Activated naive CD8-positive, alpha-beta T cell (primary cell): ENCODE measurements at regions not wholly inside any gene's neighbourhood (a gene's known extent, or its start where the extent isn't known, plus 50 kb on each side); places are given as distances from the start of the nearest gene placed in this dataset.

ENCODE experiments used
- H3K27ac Mint-ChIP-seq: one replicate; pipeline ENCODE4 v1.8.0; 2021; ENCODE audit warnings: mixed read lengths
- H3K27me3 Mint-ChIP-seq: one replicate; pipeline ENCODE4 v1.8.0; 2021; ENCODE audit warnings: mixed read lengths
- H3K36me3 Mint-ChIP-seq: one replicate; pipeline ENCODE4 v1.8.0; 2021; ENCODE audit warnings: mixed read lengths
- H3K4me1 Mint-ChIP-seq: one replicate; pipeline ENCODE4 v1.8.0; 2021; ENCODE audit warnings: low read depth, mixed read lengths
- H3K4me3 Mint-ChIP-seq: one replicate; pipeline ENCODE4 v1.8.0; 2021; ENCODE audit warnings: mild to moderate bottlenecking, mixed read lengths
- H3K9me3 Mint-ChIP-seq: one replicate; pipeline ENCODE4 v1.8.0; 2021; ENCODE audit warnings: low read depth, mixed read lengths

DNA sequence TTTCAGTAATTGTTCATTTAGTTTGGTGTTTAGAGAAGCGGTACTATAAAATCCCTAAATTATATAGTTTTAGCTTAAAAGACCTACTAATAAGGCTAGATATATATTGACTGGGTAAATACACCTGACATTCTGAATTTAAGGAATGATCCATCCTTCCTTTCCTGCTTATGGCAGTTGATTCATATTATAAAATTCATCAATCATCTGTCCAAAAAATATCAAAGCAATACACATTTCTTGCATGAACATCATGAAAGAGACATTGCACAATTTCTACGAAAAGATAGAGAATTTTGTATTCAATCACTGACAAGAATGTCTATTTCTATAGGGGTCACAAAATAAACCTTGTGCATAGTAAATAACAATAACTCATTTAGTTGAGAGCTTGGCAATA is 514.9 kb downstream of the SLITRK6 start:
- H3K27me3 Mint-ChIP-seq = no peaks in the 10 kb centered on the region
- no peaks in the 10 kb centered on the region for H3K36me3 Mint-ChIP-seq

DNA sequence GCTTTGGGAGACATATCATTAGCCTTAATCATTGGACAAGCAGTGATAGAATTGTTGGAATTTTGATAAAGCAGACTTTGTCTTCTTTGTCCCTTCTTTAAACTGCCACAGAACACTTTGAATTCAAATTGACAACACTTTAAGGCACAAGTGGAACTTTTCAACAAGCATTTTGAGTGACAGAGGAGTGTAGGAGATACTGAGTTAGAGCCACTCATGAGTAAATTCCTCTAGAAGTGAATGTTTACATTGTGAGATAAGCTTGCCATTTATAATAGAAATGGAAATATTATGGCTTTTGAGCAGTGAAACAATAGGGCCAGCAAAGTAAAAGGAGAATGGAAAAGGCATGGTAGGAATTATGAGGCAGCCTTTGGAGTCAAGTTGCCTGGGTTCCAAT is 515.8 kb downstream of the SLITRK6 start:
- H3K4me1 Mint-ChIP-seq = no peaks in the 10 kb centered on the region
- H3K9me3 Mint-ChIP-seq = peaks cover 5% of the 10 kb centered on the region
- H3K4me3 Mint-ChIP-seq = no peak overlapping the region
- no peaks in the 10 kb centered on the region for H3K27me3 Mint-ChIP-seq
- H3K36me3 Mint-ChIP-seq = no peaks in the 10 kb centered on the region
- no peak overlapping the region for H3K27ac Mint-ChIP-seq

More for the DNA sequence above, 514.9 kb downstream of the SLITRK6 start:
- Mint-ChIP-seq H3K4me1 (no peaks in the 10 kb centered on the region), H3K4me3 (no peak overlapping the region), H3K9me3 (peaks cover 5% of the 10 kb centered on the region), H3K27ac (no peak overlapping the region)

DNA sequence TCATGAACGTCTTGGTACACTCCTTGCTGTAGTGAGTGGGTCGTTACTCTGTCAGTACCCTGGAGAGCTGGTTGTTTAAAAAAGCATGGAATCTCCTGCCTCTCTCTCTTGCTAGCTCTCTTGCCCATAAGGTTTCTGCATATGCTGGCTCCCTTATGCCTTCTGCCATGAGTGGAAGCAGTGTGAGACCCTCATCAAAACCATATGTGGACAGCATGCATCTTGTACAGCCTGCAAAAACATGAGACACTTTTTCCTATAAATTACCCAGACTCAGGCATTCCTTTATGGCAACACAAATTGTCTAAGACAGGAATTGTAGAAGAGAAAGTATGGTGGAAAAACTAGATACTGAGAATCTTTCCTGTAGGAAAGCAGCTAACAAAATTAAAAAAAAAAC is 516.3 kb downstream of the SLITRK6 start:
- no peaks in the 10 kb centered on the region for H3K27me3 Mint-ChIP-seq
- H3K27ac Mint-ChIP-seq = no peak overlapping the region
- H3K4me3 Mint-ChIP-seq = no peak overlapping the region
- no peaks in the 10 kb centered on the region for H3K36me3 Mint-ChIP-seq
- H3K9me3 Mint-ChIP-seq = peaks cover 5% of the 10 kb centered on the region
- no peaks in the 10 kb centered on the region for H3K4me1 Mint-ChIP-seq

DNA sequence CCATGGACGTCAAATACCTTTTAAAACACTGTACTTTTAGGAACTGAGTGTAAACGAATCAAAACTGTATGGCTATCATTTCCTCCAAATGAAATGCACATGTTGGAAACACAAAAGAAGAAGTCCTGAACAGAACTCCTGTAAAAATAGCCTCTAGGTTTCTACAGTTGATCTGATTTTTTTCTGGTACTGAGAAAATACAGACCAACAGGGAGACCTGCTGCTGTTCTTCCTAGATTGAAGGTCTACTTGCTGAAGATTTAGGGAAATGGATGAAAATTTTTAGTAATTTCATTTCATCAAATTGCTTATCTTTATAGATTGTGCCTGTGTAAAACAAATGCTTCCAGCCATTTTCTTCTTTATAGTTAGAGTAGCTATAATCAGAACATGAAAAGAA is 520.4 kb downstream of the SLITRK6 start:
- Mint-ChIP-seq H3K36me3 (no peaks in the 10 kb centered on the region), H3K4me3 (no peak overlapping the region), H3K9me3 (no peaks in the 10 kb centered on the region), H3K4me1 (no peaks in the 10 kb centered on the region), H3K27ac (no peak overlapping the region), H3K27me3 (no peaks in the 10 kb centered on the region)

DNA sequence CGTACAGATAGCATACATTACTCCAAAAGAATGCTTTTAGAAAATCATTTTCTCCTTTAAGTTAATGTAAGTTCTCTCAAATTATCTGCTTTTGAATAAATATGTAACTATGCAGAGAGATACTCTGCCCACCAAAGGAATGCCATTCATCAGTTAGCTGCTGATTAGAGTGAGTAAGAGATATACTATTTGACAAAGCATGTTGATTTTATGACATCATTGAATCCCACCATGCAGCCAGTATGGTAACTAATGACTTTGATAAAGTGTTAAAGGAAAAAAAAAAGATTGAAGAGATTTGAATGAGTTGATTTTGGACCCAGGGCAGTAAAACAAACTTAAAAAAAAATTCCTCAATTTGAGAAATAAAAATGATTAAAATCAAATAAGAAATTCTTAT is 521.5 kb downstream of the SLITRK6 start:
- Mint-ChIP-seq H3K36me3 (no peaks in the 10 kb centered on the region), H3K27me3 (no peaks in the 10 kb centered on the region), H3K4me3 (no peak overlapping the region), H3K27ac (no peak overlapping the region), H3K4me1 (no peaks in the 10 kb centered on the region), H3K9me3 (no peaks in the 10 kb centered on the region)

DNA sequence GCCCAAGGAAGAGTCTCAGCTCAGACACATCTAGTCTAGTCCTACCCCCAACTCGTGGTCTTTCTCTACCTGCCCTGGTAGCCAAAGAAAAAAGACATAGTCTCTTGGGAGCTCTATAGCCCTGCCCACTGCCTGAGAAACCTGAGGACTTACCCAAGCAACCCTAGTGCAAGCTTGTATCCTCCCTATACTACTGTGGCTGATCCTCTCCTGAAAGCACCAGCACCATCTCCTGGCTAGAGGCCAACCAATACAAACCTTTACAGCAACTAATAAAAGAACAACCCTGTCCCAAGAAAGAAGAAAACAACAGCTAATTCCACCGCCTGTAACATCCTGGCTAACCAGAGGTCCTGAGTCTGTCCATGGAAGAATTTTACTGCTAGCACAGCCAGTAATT is 532.4 kb downstream of the SLITRK6 start:
- H3K36me3 Mint-ChIP-seq = no peaks in the 10 kb centered on the region
- H3K9me3 Mint-ChIP-seq = peaks cover 8% of the 10 kb centered on the region
- H3K27me3 Mint-ChIP-seq = no peaks in the 10 kb centered on the region
- no peak overlapping the region for H3K27ac Mint-ChIP-seq
- no peaks in the 10 kb centered on the region for H3K4me1 Mint-ChIP-seq
- H3K4me3 Mint-ChIP-seq = no peak overlapping the region

DNA sequence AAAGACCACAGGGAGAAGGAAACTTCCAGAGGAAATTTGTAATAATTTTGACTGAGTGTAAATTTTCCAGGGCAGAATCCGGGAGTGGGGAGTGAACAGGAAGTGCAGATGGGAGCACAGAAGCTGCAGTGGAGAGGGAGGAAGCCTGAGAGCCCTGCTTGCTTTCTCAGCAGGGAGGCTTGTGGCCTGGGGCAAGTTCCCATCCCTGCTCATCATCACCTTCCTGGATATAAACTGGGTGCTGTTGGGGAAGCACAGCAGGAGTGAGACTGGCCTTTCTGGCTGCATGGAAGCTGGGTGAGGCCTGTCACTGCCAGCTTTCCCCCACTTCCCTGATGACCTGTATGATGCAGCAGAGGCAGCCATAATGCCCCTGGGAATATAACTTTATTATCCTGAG is 532.9 kb downstream of the SLITRK6 start:
- no peaks in the 10 kb centered on the region for H3K36me3 Mint-ChIP-seq
- H3K4me3 Mint-ChIP-seq = no peak overlapping the region
- no peaks in the 10 kb centered on the region for H3K27me3 Mint-ChIP-seq
- H3K27ac Mint-ChIP-seq = no peak overlapping the region
- no peaks in the 10 kb centered on the region for H3K4me1 Mint-ChIP-seq
- peaks cover 8% of the 10 kb centered on the region for H3K9me3 Mint-ChIP-seq

DNA sequence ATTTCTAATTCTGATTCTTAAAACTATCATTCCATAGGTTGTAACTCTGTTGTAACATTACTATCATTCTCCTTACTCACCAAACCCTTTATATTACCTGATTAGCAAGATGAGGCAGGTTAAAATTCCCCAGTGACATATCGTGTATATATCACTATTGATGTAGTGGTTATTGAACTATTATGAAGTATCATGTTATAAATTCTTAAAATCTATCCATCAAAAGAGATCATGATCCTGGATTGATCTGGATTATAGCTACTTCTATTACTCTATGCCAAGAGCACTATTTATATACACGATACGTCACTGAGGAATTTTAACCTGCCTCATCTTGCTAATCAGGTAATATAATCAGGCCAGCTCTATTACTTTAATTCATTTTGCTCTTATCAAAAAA is 533.9 kb downstream of the SLITRK6 start:
- Mint-ChIP-seq H3K36me3 (no peaks in the 10 kb centered on the region), H3K9me3 (peaks cover 14% of the 10 kb centered on the region), H3K4me3 (no peak overlapping the region), H3K27ac (no peak overlapping the region), H3K27me3 (no peaks in the 10 kb centered on the region), H3K4me1 (no peaks in the 10 kb centered on the region)

DNA sequence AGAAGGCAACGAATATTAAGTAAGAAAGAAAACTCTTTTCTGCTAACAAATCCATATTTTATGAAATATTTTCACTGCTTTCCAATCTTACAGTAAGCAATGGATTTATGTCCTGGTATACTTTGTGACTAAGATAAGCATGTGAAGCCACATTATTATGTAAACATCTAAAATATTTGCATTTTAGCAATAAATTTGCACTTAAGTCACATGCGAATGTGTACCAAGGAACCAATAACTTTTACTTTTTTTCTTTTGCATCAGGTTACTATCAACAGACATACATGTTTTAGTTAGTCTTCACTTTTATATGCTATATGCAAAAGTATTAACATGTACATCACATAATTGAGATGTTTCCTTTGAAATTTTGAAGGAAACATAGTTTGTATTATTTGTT is 536.7 kb downstream of the SLITRK6 start:
- Mint-ChIP-seq H3K4me3 (no peak overlapping the region), H3K27ac (no peak overlapping the region), H3K27me3 (no peaks in the 10 kb centered on the region), H3K9me3 (peaks cover 5% of the 10 kb centered on the region), H3K4me1 (no peaks in the 10 kb centered on the region), H3K36me3 (no peaks in the 10 kb centered on the region)

DNA sequence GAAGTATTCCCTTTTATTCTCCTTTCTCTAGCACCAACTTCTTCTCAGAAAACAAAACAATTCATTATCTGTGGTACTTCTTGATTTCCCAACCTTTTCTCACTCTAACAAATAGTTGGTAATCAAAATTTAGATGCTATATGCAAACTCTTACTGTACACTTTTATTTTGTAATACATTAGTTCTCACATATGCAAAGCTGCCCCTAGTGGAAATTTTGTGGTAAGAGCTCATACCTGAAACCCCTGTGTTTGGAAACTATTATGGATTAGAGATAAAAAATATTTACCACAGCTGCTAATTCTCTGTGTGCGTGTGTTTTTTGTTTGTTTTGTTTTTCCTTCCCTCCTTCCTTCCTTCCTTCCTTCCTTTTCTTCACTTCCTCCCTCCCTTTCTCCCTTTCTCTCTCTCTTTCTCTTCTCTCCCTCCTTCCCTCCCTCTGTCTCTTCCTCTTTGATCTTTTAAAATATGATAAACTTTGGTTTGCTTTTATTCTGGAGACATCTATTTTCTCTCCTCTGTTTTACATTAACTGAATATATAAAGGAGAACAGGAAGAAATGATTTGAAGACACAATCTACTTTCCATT is 537.4 kb downstream of the SLITRK6 start:
- Mint-ChIP-seq H3K4me1 (no peaks in the 10 kb centered on the region), H3K9me3 (peaks cover 5% of the 10 kb centered on the region), H3K27me3 (no peaks in the 10 kb centered on the region), H3K27ac (no peak overlapping the region), H3K4me3 (no peak overlapping the region), H3K36me3 (no peaks in the 10 kb centered on the region)

DNA sequence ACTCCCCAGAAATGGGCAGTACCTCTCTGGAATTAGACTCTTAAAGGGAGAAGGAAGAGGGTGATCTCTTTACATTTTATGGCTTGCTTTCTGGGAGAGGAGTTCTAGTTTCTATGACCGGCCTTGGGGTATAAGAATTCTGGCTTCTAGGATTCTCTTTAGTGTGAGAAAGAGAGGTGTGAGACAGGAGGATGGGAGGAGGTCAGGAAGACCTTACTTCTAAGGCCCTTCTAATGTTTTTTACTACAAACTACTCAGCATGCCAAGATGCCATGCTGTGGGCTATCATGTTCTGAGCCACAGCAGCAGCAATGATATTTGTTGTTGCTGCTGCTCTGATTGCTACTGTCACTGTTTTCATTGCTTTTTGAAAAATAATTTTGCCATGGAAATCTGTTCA is 538.3 kb downstream of the SLITRK6 start:
- Mint-ChIP-seq H3K9me3 (peaks cover 5% of the 10 kb centered on the region), H3K4me3 (no peak overlapping the region), H3K36me3 (no peaks in the 10 kb centered on the region), H3K4me1 (no peaks in the 10 kb centered on the region), H3K27me3 (no peaks in the 10 kb centered on the region), H3K27ac (no peak overlapping the region)

DNA sequence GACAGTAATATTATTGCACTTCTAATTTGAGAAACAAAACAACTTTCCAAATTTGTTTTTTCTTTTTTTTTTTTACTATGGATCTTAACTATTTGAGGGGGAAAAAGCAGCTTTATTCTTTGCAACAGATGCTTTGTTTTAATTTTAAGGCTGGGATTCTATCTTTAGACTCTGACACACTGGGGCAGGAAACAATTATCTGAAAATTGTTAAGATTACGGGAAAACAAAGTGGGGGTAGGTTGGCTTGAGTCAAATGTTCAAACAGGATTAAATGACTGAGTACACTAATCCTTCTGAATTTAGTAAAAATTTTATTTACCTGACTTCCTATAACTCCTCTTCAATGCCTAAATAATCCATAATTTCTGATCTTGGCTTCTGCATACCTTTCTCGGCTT is 543.2 kb downstream of the SLITRK6 start:
- Mint-ChIP-seq H3K27me3 (no peaks in the 10 kb centered on the region), H3K4me3 (no peak overlapping the region), H3K4me1 (no peaks in the 10 kb centered on the region), H3K9me3 (peaks cover 5% of the 10 kb centered on the region), H3K36me3 (no peaks in the 10 kb centered on the region), H3K27ac (no peak overlapping the region)

DNA sequence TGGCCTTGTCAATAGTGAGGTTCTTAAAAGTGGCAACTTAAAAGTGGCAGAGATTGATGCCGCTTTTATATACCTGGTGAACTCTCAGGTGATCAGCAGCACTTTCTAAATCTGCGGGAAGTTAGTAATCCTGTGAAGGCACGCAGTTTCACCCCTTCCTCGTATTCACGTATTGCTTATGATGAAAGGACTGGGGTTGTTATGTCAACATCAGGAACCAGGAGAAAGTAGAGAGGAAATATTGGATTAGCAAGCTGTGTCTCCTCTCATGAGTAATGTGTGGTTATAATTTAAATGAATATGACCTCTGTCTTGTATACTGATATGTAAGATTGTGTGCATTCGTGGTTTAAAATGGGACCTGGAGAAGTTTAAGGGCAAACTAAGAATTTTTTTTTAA is 544.6 kb downstream of the SLITRK6 start:
- H3K4me1 Mint-ChIP-seq = no peaks in the 10 kb centered on the region

DNA sequence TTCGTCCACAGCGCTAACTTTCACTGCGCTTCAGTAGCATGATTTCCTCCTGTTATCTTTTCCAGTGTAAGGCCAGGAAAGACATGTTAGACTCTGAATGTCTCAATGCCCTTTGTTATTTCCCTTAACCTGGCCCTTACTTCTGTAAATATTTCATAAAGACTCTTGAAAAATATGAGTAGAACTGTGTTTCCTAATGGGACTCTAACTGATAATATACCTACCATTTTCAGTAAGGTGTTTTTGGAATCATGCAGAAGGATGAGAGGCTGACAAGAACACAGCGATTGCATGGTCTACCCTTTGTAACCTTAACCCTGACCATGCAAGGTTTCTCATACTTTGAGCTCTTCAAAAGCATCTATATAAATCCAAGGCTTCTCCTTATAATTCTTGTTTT is 550.1 kb downstream of the SLITRK6 start:
- Mint-ChIP-seq H3K36me3 (no peaks in the 10 kb centered on the region), H3K9me3 (no peaks in the 10 kb centered on the region), H3K4me1 (no peaks in the 10 kb centered on the region), H3K27me3 (no peaks in the 10 kb centered on the region), H3K27ac (no peak overlapping the region), H3K4me3 (no peak overlapping the region)

More for the DNA sequence above, 544.6 kb downstream of the SLITRK6 start:
- Mint-ChIP-seq H3K4me3 (no peak overlapping the region), H3K9me3 (no peaks in the 10 kb centered on the region), H3K27me3 (no peaks in the 10 kb centered on the region), H3K36me3 (no peaks in the 10 kb centered on the region), H3K27ac (no peak overlapping the region)

DNA sequence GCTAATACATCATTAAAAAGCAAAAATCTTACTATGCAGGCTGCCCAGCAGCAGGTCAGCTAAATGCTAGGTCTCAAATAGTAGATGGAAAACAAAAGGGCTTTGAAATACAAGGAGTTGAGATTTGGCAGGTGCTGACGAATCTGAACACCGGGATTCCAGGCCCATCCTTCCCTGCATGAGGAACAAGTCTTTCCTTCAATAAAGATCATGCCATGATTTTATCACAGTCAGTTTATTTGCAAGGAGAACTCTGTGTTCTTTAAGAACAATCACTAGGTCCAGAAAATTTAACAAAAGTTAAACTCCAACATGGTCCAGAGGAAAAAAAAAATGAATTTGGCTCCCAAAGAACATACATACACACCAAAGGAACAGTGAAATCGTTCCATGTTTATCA is 551.4 kb downstream of the SLITRK6 start:
- Mint-ChIP-seq H3K27me3 (no peaks in the 10 kb centered on the region), H3K36me3 (no peaks in the 10 kb centered on the region), H3K27ac (no peak overlapping the region), H3K4me1 (no peaks in the 10 kb centered on the region), H3K4me3 (no peak overlapping the region), H3K9me3 (no peaks in the 10 kb centered on the region)

DNA sequence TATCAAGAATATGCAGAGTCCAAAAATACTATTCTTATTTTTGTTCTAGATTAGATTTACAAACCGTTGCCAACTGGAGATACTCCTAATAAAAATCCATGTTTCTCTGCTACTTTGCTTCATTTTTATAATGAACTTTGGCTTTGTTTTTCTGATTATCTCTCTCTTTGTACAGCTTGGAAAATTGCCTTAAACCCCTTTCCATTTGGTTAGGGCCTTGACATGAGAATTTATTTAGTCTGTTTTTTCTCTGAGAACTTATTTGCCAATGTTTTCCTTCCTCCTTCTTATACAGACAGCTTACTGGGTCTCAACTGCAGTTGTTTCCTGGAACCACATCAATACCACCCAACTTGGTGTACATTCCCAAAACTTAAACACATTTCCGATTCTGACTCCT is 555.4 kb downstream of the SLITRK6 start:
- no peaks in the 10 kb centered on the region for H3K27me3 Mint-ChIP-seq
- no peaks in the 10 kb centered on the region for H3K9me3 Mint-ChIP-seq
- H3K27ac Mint-ChIP-seq = no peak overlapping the region
- H3K4me1 Mint-ChIP-seq = no peaks in the 10 kb centered on the region
- no peak overlapping the region for H3K4me3 Mint-ChIP-seq
- no peaks in the 10 kb centered on the region for H3K36me3 Mint-ChIP-seq
